GM12891 (cell line): ENCODE measurements at regions not wholly inside any gene's neighbourhood (a gene's known extent, or its start where the extent isn't known, plus 50 kb on each side); places are given as distances from the start of the nearest gene placed in this dataset.
A peak's percentile ranks its signal among the peaks of the same experiment; 100 is the strongest.

Experiments
- DNase-seq: peaks from one replicate; pipeline ENCODE4 v3.0.0; 2011; ENCODE audit warnings: low spot score; ENCODE audit not compliant: insufficient read length
- FAIRE-seq: peaks from 2 replicates; lab custom pipeline; 2011; peaks lifted over from hg19 to GRCh38; lab: Jason Lieb, UNC
- PAX5 ChIP-seq: IDR thresholded peaks from 2 replicates; pipeline ENCODE4 v1.6.1; 2011; ENCODE audit warnings: low read length, moderate library complexity, mild to moderate bottlenecking; ENCODE audit not compliant: insufficient read depth, severe bottlenecking
- POLR2A ChIP-seq: IDR thresholded peaks from 2 replicates; pipeline ENCODE4 v1.6.1; 2011; ENCODE audit warnings: low read depth, low read length, control low read depth
- POLR2AphosphoS5 ChIP-seq: IDR thresholded peaks from 2 replicates; pipeline ENCODE4 v1.6.1; 2011; ENCODE audit warnings: low read depth, low read length, control low read depth
- POU2F2 ChIP-seq: IDR thresholded peaks from 2 replicates; pipeline ENCODE4 v1.6.1; 2011; ENCODE audit warnings: low read depth, mild to moderate bottlenecking, control low read depth, low read length, moderate library complexity
- SPI1 ChIP-seq: IDR thresholded peaks from 2 replicates; pipeline ENCODE4 v1.6.1; 2011; ENCODE audit warnings: low read depth, low read length, control low read depth
- TAF1 ChIP-seq: IDR thresholded peaks from 2 replicates; pipeline ENCODE4 v1.6.1; 2011; ENCODE audit warnings: low read depth, low read length, control low read depth

DNA sequence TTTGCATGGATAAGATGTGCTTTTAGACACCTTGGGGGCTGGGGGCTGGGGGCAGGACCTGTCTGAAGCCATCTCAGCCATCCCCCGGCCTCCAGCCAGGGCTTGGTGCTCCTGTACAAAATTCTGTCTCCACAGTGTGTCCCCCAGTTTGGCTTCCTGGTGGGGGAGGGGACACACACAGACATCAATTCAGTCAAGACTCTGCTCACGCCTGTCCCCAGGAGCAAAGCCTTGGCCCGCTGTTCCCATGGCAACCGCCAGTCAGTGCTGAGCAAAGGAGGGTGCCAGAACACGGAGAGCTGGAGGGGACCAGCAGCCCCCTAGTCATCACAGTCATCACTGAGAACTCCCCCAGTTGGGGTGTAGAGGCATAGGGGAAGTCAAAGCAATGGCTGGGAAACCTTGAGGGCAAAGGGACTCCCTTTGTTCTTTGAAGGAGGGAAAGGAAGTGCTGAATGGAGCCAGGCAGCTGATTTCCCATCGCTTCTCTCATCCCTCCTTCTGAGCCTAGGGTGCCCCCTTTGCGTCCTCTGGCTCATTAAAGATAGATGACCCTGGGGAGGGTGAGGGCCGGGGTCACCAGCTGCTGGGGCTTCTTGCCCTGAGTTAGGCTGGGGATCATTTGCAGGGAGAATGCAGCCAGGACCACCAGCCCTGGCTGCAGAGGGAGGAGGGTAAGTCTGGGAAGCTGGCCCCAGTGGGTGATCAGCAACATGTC is 134.9 kb upstream of the IPO9 start:
- TF ChIP-seq POU2F2 = no peak
- no peak for TF ChIP-seq POLR2AphosphoS5
- no peak for TF ChIP-seq TAF1
- no peak for TF ChIP-seq POLR2A
- TF ChIP-seq PAX5 = no peak
- TF ChIP-seq SPI1 = no peak
- no peak for DNase-seq
- FAIRE-seq = no peak

DNA sequence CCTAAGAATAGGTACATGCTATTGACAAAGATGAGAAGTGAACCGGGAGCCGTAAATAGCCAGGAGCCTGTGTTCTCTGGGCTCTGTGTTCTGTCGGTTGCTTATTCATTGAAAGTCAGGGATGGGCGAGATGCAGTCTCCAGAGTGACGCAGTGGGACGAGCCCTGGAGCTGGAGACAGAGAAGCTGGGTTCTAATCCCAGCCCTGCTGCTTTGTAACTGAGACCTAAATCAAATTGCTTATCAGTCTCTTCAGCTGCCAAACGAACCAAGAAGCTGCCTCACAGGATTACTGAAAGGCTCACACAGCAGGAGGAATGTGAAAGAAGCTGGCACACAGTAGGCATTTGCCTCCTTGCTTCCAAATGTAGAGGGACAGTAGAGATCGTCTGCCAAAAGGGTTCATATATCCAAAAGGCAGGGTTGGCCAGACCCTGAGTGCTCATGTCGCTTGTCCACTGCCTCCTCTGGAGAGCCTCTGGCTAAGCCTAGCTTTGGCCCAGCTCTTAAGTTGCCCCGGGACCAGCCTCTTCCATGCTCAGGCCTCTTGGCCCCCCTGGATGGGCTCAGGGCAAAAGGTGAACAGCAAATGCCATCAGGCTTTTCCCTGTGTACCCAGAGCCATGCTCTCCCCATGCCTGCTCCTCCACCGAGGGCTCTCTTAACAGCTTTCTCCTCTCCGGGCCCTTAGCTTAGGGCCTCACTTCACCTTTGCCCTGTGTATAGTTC is 134.2 kb upstream of the IPO9 start:
- TF ChIP-seq PAX5 (no peak), SPI1 (no peak), TAF1 (no peak), POLR2AphosphoS5 (no peak), POU2F2 (no peak), POLR2A (no peak)
- no peak for FAIRE-seq
- DNase-seq = no peak

DNA sequence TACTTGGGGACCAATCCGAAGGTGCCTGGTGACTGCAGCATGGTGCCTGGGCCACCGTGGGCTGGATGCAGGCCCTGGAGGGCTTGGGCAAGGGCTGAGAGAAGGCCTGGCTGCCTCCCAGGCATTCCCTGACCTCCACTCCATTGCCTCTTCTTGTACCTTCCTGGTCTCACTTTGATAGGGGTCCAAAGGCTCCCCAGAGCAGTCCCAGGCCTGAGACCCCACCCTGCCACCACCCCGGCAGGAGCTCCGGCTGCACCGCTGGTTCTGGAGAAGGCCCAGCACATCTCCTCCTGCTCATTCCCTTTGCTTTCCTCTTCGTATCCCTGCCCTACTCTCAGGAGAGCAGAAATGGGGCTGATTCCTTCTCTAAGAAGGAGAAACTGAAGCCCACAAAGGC is 133.3 kb upstream of the IPO9 start:
- no peak for FAIRE-seq
- TF ChIP-seq TAF1 (no peak), POLR2A (no peak), POU2F2 (no peak), PAX5 (no peak), SPI1 (no peak), POLR2AphosphoS5 (no peak)
- no peak for DNase-seq

DNA sequence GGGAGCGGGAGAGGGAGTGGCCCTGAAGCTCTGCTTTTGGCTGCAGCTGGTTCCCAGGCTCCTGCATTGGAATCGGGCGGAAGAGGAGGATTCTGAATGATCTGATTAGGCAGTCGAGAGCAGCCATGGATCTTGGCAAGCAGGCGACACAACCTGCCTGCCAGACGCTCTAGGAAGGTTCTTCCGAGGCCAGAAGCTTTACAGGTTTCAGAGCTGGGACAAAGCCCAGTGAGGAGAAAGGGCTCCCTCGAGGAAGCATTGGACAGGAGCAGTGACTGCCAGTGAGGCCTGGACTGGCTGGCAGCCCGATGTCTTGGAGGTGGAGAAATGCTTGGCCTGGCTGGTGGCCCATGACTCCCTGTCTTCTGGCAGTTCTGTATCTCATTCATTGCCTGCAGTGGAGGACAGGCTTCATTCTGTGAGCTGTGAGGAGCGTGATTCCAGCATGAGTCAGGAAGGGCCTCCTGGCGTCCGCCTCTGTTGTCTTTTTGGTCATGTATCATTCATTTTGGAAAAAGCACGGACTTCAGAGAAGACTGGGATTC is 132.7 kb upstream of the IPO9 start:
- TF ChIP-seq PAX5 (no peak), POU2F2 (no peak), POLR2AphosphoS5 (no peak), SPI1 (no peak), TAF1 (no peak), POLR2A (no peak)
- DNase-seq (no peak), FAIRE-seq (no peak)

DNA sequence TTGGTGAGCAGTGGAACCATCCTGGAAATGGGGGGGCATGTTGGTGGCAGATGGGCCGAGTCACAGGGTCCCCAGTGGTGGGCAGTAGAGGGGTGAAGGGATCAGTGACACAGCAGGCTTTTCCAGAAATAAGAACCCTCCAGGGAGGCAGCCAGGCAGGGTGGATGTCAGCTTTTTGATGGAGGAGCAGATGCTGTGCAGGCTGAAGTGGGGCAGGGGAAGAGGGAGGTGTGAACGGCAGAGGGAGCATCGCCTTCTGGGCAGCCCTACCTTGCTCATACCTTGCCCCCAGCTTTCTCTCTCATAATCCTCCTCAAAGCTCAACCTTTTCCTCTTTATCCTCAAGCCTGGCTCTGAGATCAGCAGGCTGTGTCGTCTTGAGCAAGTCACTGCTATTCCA is 131.8 kb upstream of the IPO9 start:
- TF ChIP-seq SPI1 = no peak
- no peak for TF ChIP-seq POLR2AphosphoS5
- no peak for TF ChIP-seq PAX5
- TF ChIP-seq TAF1 = no peak
- TF ChIP-seq POU2F2 = no peak
- TF ChIP-seq POLR2A = no peak
- DNase-seq (no peak), FAIRE-seq (no peak)

DNA sequence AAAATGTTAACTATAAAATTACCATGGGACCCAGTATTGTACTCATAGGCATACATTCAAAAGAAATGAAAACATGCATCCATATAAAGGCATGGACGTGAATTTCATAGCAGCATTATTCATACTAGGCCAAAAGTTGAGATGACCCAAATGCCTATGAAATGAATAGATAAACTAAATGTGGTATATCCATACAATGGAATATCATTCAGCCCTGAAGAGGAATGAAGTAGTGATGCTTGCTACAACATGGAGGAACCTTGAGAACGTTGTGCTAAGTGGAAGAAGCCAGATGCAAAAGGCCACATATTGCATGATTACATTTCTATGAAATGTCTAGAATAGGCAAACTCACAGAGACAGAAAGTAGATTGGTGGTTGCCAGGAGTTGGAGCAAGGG is 127.1 kb upstream of the IPO9 start:
- FAIRE-seq = no peak
- TF ChIP-seq POU2F2 = no peak
- TF ChIP-seq TAF1 = no peak
- no peak for TF ChIP-seq POLR2A
- no peak for TF ChIP-seq SPI1
- TF ChIP-seq PAX5 = no peak
- no peak for TF ChIP-seq POLR2AphosphoS5

DNA sequence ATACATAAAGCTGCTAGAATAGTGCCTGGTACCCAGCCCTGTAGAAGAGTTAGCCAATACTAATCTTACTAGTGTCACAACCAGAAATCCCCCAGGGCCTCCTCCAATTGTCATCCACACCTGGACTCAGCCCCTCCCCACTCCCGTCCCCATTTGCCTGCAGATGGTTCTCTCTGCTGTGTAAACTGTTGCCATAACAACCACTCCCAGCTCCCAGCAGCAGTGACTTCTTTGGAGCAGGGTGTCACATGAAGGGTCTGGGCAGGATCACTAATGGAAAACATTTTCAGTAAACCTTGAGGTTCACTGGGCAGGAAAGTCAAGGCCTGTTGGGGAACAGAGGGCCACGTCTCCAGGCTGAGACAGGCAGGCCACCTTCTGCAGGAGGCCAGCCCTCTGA is 126.0 kb upstream of the IPO9 start:
- no peak for DNase-seq
- no peak for FAIRE-seq
- TF ChIP-seq POU2F2 (no peak), TAF1 (no peak), SPI1 (no peak), POLR2A (no peak), POLR2AphosphoS5 (no peak), PAX5 (no peak)

More for the DNA sequence above, 127.1 kb upstream of the IPO9 start:
- no peak for DNase-seq

DNA sequence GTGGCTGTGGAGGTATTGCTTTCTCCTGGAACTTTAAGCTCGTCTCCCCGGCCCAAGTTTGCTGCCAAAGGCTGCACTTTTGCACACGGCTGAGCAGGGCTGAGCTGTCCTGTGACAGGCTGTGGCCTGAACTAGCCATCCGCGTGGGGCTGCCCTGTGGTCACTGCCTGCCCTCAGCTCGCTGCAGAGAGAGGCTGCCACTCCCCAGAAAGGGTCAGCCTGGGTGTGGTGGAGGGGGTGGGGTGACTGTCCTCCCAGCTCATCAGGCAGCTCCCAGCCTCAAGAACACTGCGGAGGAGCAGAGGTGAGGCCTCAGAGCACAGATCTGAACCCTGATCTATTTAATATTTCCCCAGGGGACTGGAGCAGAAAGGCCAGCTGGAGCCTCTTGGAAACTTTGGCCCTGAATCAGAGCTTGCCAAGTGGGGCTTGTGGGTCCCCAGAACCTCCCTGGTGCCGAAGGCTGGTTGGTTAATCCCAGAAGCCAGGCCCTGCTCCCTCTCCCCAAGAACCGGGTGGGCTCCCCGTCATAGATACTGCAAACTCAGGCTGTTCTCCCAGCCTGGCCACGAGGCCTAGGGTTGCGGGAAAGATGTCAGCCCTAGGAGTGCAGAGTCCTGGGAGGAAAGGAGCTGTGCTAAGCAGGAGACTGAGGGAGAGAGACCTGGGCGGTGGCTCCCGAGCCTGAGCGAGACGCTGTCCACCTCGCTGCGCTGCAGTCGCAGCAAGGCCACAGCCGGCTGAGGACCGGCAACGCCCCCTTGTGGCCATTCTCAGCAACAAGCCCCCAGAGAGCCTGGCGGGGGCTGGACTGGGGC is 125.1 kb upstream of the IPO9 start:
- peak; percentile 41 for FAIRE-seq
- DNase-seq = peak; percentile 80

DNA sequence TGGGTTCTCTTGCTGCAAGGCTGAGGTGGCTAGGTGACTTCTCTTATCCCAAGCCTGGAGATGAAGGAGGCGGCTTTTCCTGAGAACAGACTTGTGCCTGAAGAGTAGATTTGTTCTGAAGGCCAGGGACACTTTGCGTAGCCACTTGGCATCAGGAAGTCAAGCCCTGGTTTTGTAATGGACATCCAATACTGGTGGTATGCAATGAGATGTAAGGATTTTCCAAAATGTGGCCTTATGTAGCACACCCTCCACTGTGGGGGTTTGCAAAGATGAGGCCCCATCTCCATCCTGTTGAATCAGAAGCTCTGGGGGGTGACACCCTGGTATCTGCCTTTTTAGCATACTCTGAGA is 124.5 kb upstream of the IPO9 start:
- TF ChIP-seq PAX5 = no peak
- DNase-seq (no peak), FAIRE-seq (no peak)

More for the DNA sequence above, 125.1 kb upstream of the IPO9 start:
- TF ChIP-seq PAX5 (no peak), POU2F2 (no peak), POLR2AphosphoS5 (no peak), SPI1 (no peak)

DNA sequence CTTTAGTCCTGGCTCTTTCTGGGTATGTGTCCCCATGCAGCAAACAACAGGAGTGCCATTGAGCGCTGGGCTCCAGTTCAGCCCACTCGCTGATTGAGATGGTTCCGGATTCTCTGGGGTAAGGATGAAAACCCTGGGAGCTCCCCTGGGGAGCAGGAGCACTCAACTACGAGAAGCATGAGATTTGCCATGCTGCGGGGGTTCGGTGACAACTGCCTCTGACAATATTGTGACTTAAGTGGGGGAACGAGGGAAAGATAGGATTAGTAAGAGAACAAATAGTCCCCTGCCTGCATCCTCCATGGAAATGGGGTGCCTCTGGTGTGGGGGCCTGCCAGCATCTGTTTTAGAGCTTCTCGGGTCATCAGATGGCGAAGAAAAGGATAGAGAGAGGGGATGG is 123.6 kb upstream of the IPO9 start:
- no peak for FAIRE-seq
- no peak for DNase-seq

More for the DNA sequence above, 123.6 kb upstream of the IPO9 start:
- no peak for TF ChIP-seq PAX5
- no peak for TF ChIP-seq SPI1
- no peak for TF ChIP-seq POU2F2
- no peak for TF ChIP-seq POLR2A
- no peak for TF ChIP-seq POLR2AphosphoS5
- TF ChIP-seq TAF1 = no peak
